CD4-positive, alpha-beta T cell (primary cell): ENCODE measurements at regions not wholly inside any gene's neighbourhood (a gene's known extent, or its start where the extent isn't known, plus 50 kb on each side); places are given as distances from the start of the nearest gene placed in this dataset.

Experiments used
- ATAC-seq: fragments of 200-7000 bp; cut with Tn5 transposase; one replicate; pipeline ENCODE4 v1.10.0; 2022; ENCODE audit warnings: mild to moderate bottlenecking; ENCODE audit not compliant: poor library complexity
- CTCF ChIA-PET: fragments of 350-600 bp; sonication (Branson Sonifier 250); formaldehyde crosslinking; loops from one replicate; lab custom pipeline; 2021; ENCODE audit warnings: antibody characterized with exemption, inconsistent platforms; lab: Charles Lee
- POLR2A ChIA-PET: fragments of 350-600 bp; sonication (Branson Sonifier 250); formaldehyde crosslinking; loops from one replicate; lab custom pipeline; 2021; ENCODE audit warnings: antibody characterized with exemption, inconsistent platforms; lab: Charles Lee
- DNase-seq, 14 experiments: peaks; one replicate each; pipeline ENCODE4 v3.0.0-alpha.2; 2013 to 2020; ENCODE audit warnings: mixed read lengths in 2 of 14
- H3K27ac ChIP-seq, 2 donors: one replicate each; pipeline versions ENCODE4 v1.5.1 to v1.7.0; 2013; ENCODE audit warnings: low read length in 2 of 2, low read depth in 1 of 2, mild to moderate bottlenecking in 1 of 2
- H3K27me3 ChIP-seq, 2 experiments: 1 replicate in 1 of 2; 2 replicates in 1 of 2; pipeline versions ENCODE4 v1.6.1 to v1.7.0; 2013; ENCODE audit warnings: low read length in 2 of 2, control low read depth in 1 of 2, mild to moderate bottlenecking in 1 of 2, moderate library complexity in 1 of 2; ENCODE audit not compliant: insufficient read depth in 2 of 2, control insufficient read depth in 1 of 2
- H3K36me3 ChIP-seq: one replicate; pipeline ENCODE4 v1.6.1; 2013; ENCODE audit warnings: low read length, control low read depth; ENCODE audit not compliant: insufficient read depth
- H3K4me1 ChIP-seq: one replicate; pipeline ENCODE4 v1.6.1; 2013; ENCODE audit warnings: low read length, control low read depth; ENCODE audit not compliant: insufficient read depth
- H3K4me3 ChIP-seq: one replicate; pipeline ENCODE4 v1.5.1; 2013; ENCODE audit warnings: mild to moderate bottlenecking, low read length, moderate library complexity
- H3K9me3 ChIP-seq, 2 experiments: 1 replicate in 1 of 2; 2 replicates in 1 of 2; pipeline versions ENCODE4 v1.6.1 to v1.7.0; 2013; ENCODE audit warnings: low read length in 2 of 2, mild to moderate bottlenecking in 2 of 2, control low read depth in 1 of 2, moderate library complexity in 1 of 2; ENCODE audit not compliant: control insufficient read depth in 1 of 2, insufficient read depth in 1 of 2
- H3K27ac Mint-ChIP-seq: one replicate; pipeline ENCODE4 v1.8.0; 2020; ENCODE audit warnings: mixed read lengths
- H3K27me3 Mint-ChIP-seq: one replicate; pipeline ENCODE4 v1.8.0; 2021; ENCODE audit warnings: mixed read lengths
- H3K36me3 Mint-ChIP-seq: one replicate; pipeline ENCODE4 v1.8.0; 2021; ENCODE audit warnings: low read depth, mixed read lengths
- H3K4me1 Mint-ChIP-seq: one replicate; pipeline ENCODE4 v1.8.0; 2021; ENCODE audit warnings: low read depth, mixed read lengths
- H3K4me3 Mint-ChIP-seq: one replicate; pipeline ENCODE4 v1.8.0; 2020; ENCODE audit warnings: mild to moderate bottlenecking, mixed read lengths
- H3K9me3 Mint-ChIP-seq: one replicate; pipeline ENCODE4 v1.8.0; 2020; ENCODE audit warnings: mixed read lengths
- CTCF ChIP-seq: fragments of 200-600 bp; IDR thresholded peaks from one replicate; pipeline ENCODE4 v1.8.0; 2022; ENCODE audit warnings: antibody characterized with exemption, mild to moderate bottlenecking
- intact Hi-C, 2 experiments: fragments of 100-400 bp; cut with DNase I in 1 of 2; cut with micrococcal nuclease in 1 of 2; formaldehyde crosslinking; loops; one replicate each; pipeline versions ENCODE4 v1.15.1 to v1.9.0; 2023 to 2025; cut with DNase I, micrococcal nuclease

DNA sequence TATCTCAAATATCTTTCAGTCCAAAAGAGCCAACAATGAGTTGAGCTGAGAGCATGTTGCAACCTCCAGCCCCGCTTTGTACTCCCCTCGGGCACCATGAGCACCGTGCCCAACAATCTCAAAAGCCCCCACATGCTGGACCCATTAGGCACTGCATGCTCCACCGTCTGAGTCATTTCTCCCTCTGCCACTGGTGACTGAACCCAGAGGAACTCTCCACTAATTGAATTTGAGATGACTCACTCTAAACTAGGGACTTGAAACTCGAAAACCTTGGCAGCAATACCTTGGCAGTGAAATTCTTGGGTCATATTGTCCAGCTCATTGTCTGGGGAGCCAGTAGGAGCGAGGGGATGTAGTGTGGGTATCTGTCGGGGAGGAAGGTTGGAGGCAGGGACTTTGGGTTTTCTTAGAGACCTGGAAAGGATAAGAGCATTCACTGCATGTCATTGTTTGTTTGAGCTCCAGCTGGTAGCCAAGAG is 49.9 kb upstream of the SLIT3 start:
- Histone ChIP-seq H3K27ac (no peak overlapping the region), H3K9me3 (no peaks in the 10 kb centered on the region), H3K27me3 (peaks cover 0 to 5% of the 10 kb centered on the region in 2 experiments), H3K36me3 (no peaks in the 10 kb centered on the region), H3K4me3 (no peak overlapping the region), H3K4me1 (no peaks in the 10 kb centered on the region)
- intact Hi-C loops = no loop called here
- no peak overlapping the region for H3K27ac Mint-ChIP-seq
- H3K27me3 Mint-ChIP-seq = peaks cover 21% of the 10 kb centered on the region
- H3K4me3 Mint-ChIP-seq = no peak overlapping the region
- DNase-seq = no peak
- no peaks in the 10 kb centered on the region for H3K4me1 Mint-ChIP-seq
- no peaks in the 10 kb centered on the region for H3K9me3 Mint-ChIP-seq
- ChIA-PET CTCF (no interaction called here), POLR2A (no interaction called here)
- ATAC-seq = no peak
- no peaks in the 10 kb centered on the region for H3K36me3 Mint-ChIP-seq
- TF ChIP-seq CTCF = no peak
